ENCODE measurements at regions not wholly inside any gene's neighbourhood (a gene's known extent, or its start where the extent isn't known, plus 50 kb on each side); places are given as distances from the start of the nearest gene placed in this dataset.
"Not testable (repeated sequence)": the region's sequence is repeated elsewhere in the genome, so short reads cannot be mapped to it uniquely, and the experiment has no call there.

GRCh38 chr16:18263046-18263445, 73.5 kb downstream of the NPIPA8 start:
- H3K27ac ChIP-seq (replicated peaks in 1 of 4); H3K4me1 ChIP-seq; H3K4me3 ChIP-seq; H3K9me3 ChIP-seq; intact Hi-C loops (cut with DNase I); H3K27me3 ChIP-seq; H3K36me3 ChIP-seq; DNase-seq (ENCODE audit: extremely low spot score): not testable (repeated sequence)
- WGBS = no CpG with 5 or more reads among the region's 5 CpGs

- H3K4me3 ChIP-seq; intact Hi-C loops (cut with DNase I); H3K4me1 ChIP-seq; H3K36me3 ChIP-seq; H3K27me3 ChIP-seq; H3K9me3 ChIP-seq; DNase-seq (ENCODE audit: extremely low spot score); H3K27ac ChIP-seq (replicated peaks in 1 of 4): not testable (repeated sequence)
- 75% methylated on average over 2 of the region's 2 CpGs for WGBS
Observed at GRCh38 chr16:18261848-18262247, 74.7 kb downstream of the NPIPA8 start.

DNA sequence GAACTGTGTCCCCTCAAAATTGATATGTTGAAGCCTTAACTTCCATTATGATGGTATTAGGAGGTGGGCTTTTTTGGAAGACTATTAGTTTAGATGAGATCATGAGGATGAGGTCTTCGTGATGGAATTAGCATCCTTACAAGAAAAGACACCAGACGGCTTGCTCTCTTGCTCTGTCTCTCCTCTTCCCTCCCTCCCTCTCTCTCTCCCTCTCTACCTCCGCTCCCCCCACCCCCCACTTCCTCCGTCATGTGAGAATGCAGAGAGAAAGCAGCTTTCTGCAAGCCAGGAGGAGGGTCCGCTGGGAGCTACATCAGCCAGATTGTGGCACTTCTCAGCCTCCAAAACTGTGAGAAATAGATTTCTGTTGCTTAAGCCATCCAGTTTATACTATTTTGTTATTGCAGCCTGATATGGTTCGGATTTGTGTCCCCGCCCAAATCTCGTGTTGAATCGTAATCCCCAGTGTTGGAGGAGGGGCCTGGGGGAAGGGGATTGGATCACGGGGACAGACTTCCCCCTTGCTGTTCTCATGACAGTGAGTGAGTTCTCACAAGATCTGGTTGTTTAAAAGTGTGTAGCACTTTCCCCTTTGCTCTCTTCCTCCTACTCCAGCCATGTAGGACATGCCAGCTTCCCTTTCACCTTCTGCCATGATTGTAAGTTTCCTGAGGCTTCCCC, 76.9 kb downstream of the NPIPA8 start:
- DNase-seq (ENCODE audit: extremely low spot score); H3K4me1 ChIP-seq; H3K27me3 ChIP-seq; H3K4me3 ChIP-seq; H3K36me3 ChIP-seq; H3K9me3 ChIP-seq; intact Hi-C loops (cut with DNase I); H3K27ac ChIP-seq (replicated peaks in 1 of 4): not testable (repeated sequence)
- 10% methylated on average over 5 of the region's 10 CpGs for WGBS

- intact Hi-C loops (cut with DNase I); H3K4me1 ChIP-seq; H3K36me3 ChIP-seq; H3K27ac ChIP-seq (replicated peaks in 1 of 4); DNase-seq (ENCODE audit: extremely low spot score); H3K27me3 ChIP-seq; H3K9me3 ChIP-seq; H3K4me3 ChIP-seq: not testable (repeated sequence)
- no CpG with 5 or more reads among the region's 5 CpGs for WGBS
Observed at GRCh38 chr16:18252943-18253342, 83.6 kb downstream of the NPIPA8 start.

DNA sequence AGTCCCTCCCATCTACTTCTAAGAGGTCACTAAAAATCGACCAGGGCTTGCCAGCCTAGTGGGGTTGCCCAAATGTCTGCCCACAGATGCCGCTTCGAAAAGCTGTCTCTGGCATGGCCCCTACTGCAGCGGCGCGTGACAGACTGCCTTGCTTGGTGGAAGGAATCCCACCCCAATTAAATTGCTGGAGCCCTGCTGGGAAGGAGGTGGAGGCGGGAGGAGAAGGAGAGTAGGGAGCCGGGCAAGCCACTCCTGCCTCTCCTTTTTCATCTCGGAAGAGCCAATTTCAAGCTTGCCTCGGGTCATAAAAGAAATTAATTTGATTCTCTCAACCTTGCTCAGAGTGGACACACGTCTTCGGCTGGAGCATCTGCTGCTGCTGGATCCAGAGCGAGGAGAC, 106.0 kb downstream of the NPIPA8 start:
- intact Hi-C loops (cut with DNase I); H3K4me3 ChIP-seq; H3K4me1 ChIP-seq; H3K9me3 ChIP-seq; H3K27me3 ChIP-seq; H3K36me3 ChIP-seq; DNase-seq (ENCODE audit: extremely low spot score); H3K27ac ChIP-seq (replicated peaks in 1 of 4): not testable (repeated sequence)
- WGBS = 44% methylated on average over 7 of the region's 13 CpGs

DNA sequence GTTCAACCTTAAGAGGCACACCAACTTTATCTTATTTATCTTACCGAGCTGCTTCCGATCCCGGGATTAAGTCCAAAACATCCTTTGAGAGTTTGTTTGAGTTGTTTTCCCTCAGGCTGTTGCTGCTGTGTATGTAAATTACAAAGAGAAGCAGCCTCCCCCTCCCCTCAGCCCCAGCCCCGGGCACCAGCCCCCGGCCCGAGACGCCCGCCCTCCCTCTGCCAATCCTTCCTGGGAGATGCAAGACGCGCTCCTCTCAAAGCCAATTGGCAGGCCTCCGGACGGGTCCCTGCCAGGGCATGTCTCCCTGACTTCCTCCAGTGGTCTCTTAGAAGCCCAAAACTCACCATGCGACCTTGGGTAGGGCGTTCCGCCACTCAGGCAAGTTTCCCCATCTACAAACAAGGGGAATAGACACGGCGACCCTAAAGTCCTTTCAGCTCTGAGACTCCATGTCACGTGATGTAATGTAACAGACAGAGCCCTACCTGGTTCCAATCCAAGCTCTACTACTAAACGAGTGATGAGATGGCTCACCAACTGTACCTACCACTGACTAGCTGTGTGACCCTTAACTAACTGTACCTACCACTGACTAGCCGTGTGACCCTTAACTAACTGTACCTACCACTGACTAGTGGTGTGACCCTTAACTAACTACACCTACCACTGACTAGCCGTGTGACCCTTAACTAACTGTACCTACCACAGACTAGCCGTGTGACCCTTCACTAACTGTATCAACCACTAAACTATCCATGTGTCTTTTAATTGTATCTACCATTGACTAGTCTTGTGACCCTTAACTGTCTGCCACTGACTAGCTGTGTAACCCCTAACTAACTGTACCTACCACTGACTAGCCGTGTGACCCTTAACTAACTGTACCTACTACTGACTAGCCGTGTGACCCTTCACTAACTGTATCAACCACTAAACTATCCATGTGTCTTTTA, 114.2 kb downstream of the NPIPA8 start:
- H3K4me3 ChIP-seq; intact Hi-C loops (cut with DNase I); DNase-seq (ENCODE audit: extremely low spot score); H3K27me3 ChIP-seq; H3K9me3 ChIP-seq; H3K27ac ChIP-seq (replicated peaks in 1 of 4); H3K4me1 ChIP-seq; H3K36me3 ChIP-seq: not testable (repeated sequence)
- 51% methylated on average over 10 of the region's 24 CpGs for WGBS

DNA sequence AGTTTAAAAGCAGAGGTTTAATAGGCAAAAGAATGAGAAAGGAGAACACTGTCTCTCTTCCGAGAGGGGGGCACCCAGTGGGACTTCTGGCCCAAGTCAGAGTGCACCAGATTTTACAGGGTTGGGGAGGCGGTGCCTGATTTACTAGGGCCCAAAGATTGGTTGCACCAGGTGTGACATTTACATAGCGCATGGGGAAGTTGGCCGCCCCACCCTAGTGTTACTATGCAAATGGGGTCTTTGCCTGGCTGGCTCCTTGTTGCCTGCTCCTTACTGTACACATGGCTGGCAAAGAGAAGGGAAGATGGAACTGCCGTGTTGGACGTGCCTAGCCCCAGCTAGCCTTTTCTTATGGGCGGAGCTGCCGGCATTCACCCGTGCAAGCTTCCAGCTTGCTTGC, 118.8 kb downstream of the NPIPA8 start:
- DNase-seq (ENCODE audit: extremely low spot score); intact Hi-C loops (cut with DNase I): not testable (repeated sequence)
- WGBS = no CpG with 5 or more reads among the region's 9 CpGs

DNA sequence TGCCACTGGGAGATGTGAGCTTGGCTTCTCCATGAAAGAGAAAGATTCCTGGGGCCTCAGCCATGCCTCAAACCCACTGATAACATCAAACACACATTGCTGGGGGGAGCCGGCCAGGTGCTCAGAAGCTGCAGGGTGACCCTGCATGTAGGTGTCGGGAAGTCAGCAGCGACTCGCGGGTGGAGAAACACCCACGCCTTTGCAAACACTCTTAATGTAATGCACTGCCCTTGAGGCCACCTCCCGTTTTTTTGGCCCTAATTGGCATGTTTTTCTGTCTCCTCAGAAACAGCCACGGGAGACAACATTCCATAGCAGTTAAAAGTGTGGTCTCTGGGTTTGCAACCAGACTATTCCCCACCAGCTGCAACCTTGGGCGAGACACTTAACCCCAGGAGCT, 119.7 kb downstream of the NPIPA8 start:
- no CpG with 5 or more reads among the region's 9 CpGs for WGBS

More for the DNA sequence above, 118.8 kb downstream of the NPIPA8 start:
- H3K4me3 ChIP-seq; H3K27ac ChIP-seq (replicated peaks in 1 of 4); H3K36me3 ChIP-seq; H3K27me3 ChIP-seq; H3K9me3 ChIP-seq; H3K4me1 ChIP-seq: not testable (repeated sequence)

DNA sequence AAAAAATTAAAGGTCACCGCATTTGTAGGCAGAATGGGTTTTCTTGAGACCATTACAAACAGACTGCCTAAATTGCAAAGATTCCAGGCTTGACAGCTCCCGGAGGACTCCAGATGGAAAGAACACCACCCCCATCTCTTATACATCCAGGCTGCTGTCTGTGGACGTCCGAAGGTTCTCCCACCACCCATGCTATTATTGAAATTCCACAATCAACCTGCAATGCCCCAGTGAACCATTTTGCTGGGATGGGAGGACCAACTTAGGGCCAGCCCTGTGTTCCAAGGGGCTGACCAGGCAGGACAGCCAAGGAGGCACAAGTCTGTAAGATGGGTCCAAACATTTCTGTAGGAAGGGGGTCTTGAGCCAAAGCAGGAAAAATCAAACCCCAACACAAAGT, 122.7 kb downstream of the NPIPA8 start:
- 46% methylated on average over 4 of the region's 4 CpGs for WGBS
- intact Hi-C loops (cut with DNase I); H3K9me3 ChIP-seq; H3K27me3 ChIP-seq; H3K4me3 ChIP-seq; H3K27ac ChIP-seq (replicated peaks in 1 of 4); H3K4me1 ChIP-seq; H3K36me3 ChIP-seq: not testable (repeated sequence)
- DNase-seq (ENCODE audit: extremely low spot score) = peak; percentile 64

More for the DNA sequence above, 119.7 kb downstream of the NPIPA8 start:
- H3K27ac ChIP-seq (replicated peaks in 1 of 4); H3K4me3 ChIP-seq; H3K27me3 ChIP-seq; H3K36me3 ChIP-seq; H3K4me1 ChIP-seq; H3K9me3 ChIP-seq; DNase-seq (ENCODE audit: extremely low spot score); intact Hi-C loops (cut with DNase I): not testable (repeated sequence)

DNA sequence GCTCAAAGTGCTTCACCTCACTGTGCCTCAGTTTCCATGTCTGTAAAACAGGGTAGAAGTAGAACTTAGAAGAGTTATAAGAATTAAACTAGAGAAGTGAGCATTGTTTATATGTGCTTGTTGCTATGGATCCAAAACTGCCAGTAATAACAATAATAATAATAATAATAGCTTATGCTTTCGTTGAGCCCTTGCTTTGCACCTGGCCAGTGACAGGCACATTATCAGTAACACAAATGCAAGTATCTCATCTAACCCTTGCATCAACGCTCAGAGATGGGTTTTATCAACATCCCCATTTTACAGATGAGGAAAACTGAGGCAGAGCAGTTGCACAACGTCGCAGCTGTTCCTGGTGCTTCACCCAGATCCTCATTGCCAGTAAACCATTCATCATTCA, 125.0 kb downstream of the NPIPA8 start:
- H3K4me3 ChIP-seq; H3K9me3 ChIP-seq; H3K27me3 ChIP-seq; H3K4me1 ChIP-seq; H3K27ac ChIP-seq (replicated peaks in 1 of 4); H3K36me3 ChIP-seq; intact Hi-C loops (cut with DNase I); DNase-seq (ENCODE audit: extremely low spot score): not testable (repeated sequence)
- 80% methylated on average over 2 of the region's 4 CpGs for WGBS

DNA sequence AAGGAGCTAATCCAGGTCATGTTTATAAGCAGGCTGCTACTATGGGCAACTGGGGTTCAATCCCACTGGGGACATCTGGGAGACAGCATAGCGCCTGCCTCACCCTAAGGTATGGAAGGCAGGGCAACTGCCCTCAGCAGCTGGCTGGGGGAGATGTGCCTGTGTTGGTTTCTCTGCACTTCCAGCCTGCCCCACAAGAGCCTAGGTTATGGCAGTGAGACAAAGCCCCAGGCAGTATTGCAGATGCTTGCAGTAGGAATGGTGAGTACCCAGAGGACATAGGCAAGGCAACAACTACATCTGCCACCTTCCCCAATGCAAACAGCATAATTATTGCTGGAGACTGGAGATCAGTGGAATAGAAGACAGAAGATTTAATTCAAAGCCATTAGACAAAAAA, 131.8 kb downstream of the NPIPA8 start:
- WGBS = no CpG with 5 or more reads among the region's 1 CpG
- H3K36me3 ChIP-seq; H3K27ac ChIP-seq (replicated peaks in 1 of 4); H3K27me3 ChIP-seq; DNase-seq (ENCODE audit: extremely low spot score); H3K9me3 ChIP-seq; H3K4me1 ChIP-seq; intact Hi-C loops (cut with DNase I); H3K4me3 ChIP-seq: not testable (repeated sequence)

DNA sequence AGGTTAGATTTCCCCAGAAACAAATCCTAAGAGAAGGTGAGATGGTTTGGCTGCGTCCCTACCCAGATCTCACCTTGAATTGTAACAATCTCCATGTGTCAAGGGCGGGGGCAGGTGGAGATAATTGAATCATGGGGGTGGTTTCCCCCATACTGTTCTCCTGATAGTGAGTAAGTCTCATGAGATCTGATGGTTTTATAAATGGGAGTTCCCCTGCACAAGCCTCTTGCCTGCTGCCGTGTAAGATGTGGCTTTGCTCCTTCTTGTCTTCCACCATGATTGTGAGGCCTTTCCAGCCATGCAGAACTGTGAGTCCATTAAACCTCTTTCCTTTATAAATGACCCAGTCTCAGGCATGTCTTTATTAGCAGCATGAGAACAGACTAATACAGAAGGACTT, 132.2 kb downstream of the NPIPA8 start:
- H3K27ac ChIP-seq (replicated peaks in 1 of 4); H3K4me1 ChIP-seq; H3K4me3 ChIP-seq; DNase-seq (ENCODE audit: extremely low spot score); H3K36me3 ChIP-seq; intact Hi-C loops (cut with DNase I); H3K9me3 ChIP-seq; H3K27me3 ChIP-seq: not testable (repeated sequence)
- 100% methylated on average over 1 of the region's 3 CpGs for WGBS

DNA sequence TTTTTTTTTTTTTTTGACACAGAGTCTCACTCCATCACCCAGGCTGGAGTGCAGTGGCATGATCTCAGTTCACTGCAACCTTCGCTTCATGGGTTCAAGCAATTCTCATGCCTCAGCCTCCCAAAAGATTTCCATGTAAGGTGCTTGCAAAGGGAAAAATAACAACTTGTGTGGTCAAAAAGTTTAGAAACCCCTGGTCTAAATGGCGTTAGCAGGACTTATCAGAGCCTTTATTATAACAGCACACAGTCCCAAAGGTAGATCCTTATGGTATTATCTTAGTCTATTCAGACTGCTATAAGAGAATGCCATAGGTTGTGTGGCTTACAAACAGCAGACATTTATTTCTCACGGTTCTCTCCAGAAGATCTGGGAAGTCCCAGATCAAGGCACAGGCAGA, 135.0 kb downstream of the NPIPA8 start:
- H3K27ac ChIP-seq (replicated peaks in 1 of 4); H3K4me3 ChIP-seq; H3K36me3 ChIP-seq; H3K9me3 ChIP-seq; H3K27me3 ChIP-seq; intact Hi-C loops (cut with DNase I); H3K4me1 ChIP-seq; DNase-seq (ENCODE audit: extremely low spot score): not testable (repeated sequence)
- WGBS = 90% methylated on average over 3 of the region's 3 CpGs
